ENCODE measurements at regions not wholly inside any gene's neighbourhood (a gene's known extent, or its start where the extent isn't known, plus 50 kb on each side); places are given as distances from the start of the nearest gene placed in this dataset.

DNA sequence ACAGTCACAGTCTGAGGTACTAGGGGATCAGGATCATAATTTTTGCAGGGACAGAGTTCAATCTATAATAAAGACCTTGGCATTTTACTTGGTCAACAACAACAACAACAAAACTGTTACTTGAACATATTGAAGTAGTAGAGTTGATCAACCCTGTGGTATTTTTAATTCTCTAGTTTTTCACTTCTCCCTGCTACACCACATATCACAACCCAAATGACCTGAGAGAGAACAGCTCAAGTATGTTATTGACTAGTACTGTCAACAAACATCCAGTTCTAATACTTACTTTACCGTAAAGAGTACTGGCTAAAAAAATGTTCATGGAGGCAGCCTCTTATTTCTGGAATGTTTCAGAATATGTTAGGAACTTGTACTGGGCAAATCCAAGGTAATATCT is 90.5 kb upstream of the FAM3C start:
- no peak for TF ChIP-seq SMC3 (IDR thresholded peaks at IDR 0.05; ENCODE audit: low read depth, low read length)
- TF ChIP-seq RCOR1 (IDR thresholded peaks at IDR 0.05; ENCODE audit: insufficient replicate concordance, low read length): no peak
- no peak for TF ChIP-seq CEBPB (IDR thresholded peaks at IDR 0.05; ENCODE audit: low read depth, low read length)
- TF ChIP-seq POLR2A (IDR thresholded peaks at IDR 0.05; ENCODE audit: low read depth, low read length): no peak
- TF ChIP-seq NFE2L2 (IDR thresholded peaks at IDR 0.05; ENCODE audit: low read depth, low read length): no peak
- no peak for TF ChIP-seq CHD1 (IDR thresholded peaks at IDR 0.05; ENCODE audit: low read depth, low read length)
- TF ChIP-seq MAFK (IDR thresholded peaks at IDR 0.05; ENCODE audit: low read depth, low read length): no peak
- no peak for TF ChIP-seq BHLHE40 (IDR thresholded peaks at IDR 0.05; ENCODE audit: low read depth, low read length)
- TF ChIP-seq, protein P1, sequence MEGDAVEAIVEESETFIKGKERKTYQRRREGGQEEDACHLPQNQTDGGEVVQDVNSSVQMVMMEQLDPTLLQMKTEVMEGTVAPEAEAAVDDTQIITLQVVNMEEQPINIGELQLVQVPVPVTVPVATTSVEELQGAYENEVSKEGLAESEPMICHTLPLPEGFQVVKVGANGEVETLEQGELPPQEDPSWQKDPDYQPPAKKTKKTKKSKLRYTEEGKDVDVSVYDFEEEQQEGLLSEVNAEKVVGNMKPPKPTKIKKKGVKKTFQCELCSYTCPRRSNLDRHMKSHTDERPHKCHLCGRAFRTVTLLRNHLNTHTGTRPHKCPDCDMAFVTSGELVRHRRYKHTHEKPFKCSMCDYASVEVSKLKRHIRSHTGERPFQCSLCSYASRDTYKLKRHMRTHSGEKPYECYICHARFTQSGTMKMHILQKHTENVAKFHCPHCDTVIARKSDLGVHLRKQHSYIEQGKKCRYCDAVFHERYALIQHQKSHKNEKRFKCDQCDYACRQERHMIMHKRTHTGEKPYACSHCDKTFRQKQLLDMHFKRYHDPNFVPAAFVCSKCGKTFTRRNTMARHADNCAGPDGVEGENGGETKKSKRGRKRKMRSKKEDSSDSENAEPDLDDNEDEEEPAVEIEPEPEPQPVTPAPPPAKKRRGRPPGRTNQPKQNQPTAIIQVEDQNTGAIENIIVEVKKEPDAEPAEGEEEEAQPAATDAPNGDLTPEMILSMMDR (conservative IDR thresholded peaks at IDR 0.05; ENCODE audit: low read depth, low read length): no peak
- no peak for TF ChIP-seq MXI1 (IDR thresholded peaks at IDR 0.05; ENCODE audit: borderline replicate concordance, low read depth, low read length)
- TF ChIP-seq MAZ (IDR thresholded peaks at IDR 0.05; ENCODE audit: borderline replicate concordance, low read depth, low read length): no peak
- TF ChIP-seq, protein P2, sequence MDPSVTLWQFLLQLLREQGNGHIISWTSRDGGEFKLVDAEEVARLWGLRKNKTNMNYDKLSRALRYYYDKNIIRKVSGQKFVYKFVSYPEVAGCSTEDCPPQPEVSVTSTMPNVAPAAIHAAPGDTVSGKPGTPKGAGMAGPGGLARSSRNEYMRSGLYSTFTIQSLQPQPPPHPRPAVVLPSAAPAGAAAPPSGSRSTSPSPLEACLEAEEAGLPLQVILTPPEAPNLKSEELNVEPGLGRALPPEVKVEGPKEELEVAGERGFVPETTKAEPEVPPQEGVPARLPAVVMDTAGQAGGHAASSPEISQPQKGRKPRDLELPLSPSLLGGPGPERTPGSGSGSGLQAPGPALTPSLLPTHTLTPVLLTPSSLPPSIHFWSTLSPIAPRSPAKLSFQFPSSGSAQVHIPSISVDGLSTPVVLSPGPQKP (IDR thresholded peaks at IDR 0.05; ENCODE audit: borderline replicate concordance, low read depth, low read length): no peak
- TF ChIP-seq RAD21 (IDR thresholded peaks at IDR 0.05; ENCODE audit: low read length): no peak
- TF ChIP-seq FOS (IDR thresholded peaks at IDR 0.05; ENCODE audit: low read depth, low read length): no peak
- TF ChIP-seq, protein P3, sequence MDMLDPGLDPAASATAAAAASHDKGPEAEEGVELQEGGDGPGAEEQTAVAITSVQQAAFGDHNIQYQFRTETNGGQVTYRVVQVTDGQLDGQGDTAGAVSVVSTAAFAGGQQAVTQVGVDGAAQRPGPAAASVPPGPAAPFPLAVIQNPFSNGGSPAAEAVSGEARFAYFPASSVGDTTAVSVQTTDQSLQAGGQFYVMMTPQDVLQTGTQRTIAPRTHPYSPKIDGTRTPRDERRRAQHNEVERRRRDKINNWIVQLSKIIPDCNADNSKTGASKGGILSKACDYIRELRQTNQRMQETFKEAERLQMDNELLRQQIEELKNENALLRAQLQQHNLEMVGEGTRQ (IDR thresholded peaks at IDR 0.05; ENCODE audit: low read depth, low read length): no peak
- no peak for TF ChIP-seq RFX5 (IDR thresholded peaks at IDR 0.05; ENCODE audit: low read depth, low read length)
- no peak overlapping the region for H2BK15ac ChIP-seq (ENCODE audit: low read depth, low read length)
- H3K27ac ChIP-seq (ENCODE audit: insufficient read depth, low read length): no peak overlapping the region
- no peak overlapping the region for H2BK120ac ChIP-seq (ENCODE audit: low read depth, low read length)
- no peak overlapping the region for H3K4me2 ChIP-seq (ENCODE audit: low read depth, low read length)
- H2AK9ac ChIP-seq (replicated peaks; ENCODE audit: low read depth, low read length, poor library complexity): no peak overlapping the region
- no peak; the same call in 1 of the 2 replicates for ATAC-seq (ENCODE audit: low read depth)
- no peak overlapping the region for H3K23ac ChIP-seq (ENCODE audit: low read depth, low read length)
- H4K20me1 ChIP-seq (ENCODE audit: insufficient read depth, low read length): no peaks in the 10 kb centered on the region
- no peak overlapping the region for H4K91ac ChIP-seq (ENCODE audit: insufficient read depth, low read depth, low read length)
- no CpG with 5 or more reads among the region's 1 CpG for WGBS, 2 experiments (ENCODE audit: extremely low coverage in 2 of 2, insufficient read length in 1 of 2)
- no TSS peak for BruUV-seq (replicated peaks)
- H2AK5ac ChIP-seq (ENCODE audit: low read depth, low read length): no peak overlapping the region
- dilution Hi-C loops (cut with HindIII; ENCODE audit: low sequenced_read_pairs, unreplicated experiment) (no loop called here), in situ Hi-C loops (cut with MboI; ENCODE audit: low sequenced_read_pairs) (no loop called here), intact Hi-C loops (cut with micrococcal nuclease) (no loop called here)
- H3K9me3 ChIP-seq (ENCODE audit: control insufficient read depth, insufficient read depth, low read length): no peaks in the 10 kb centered on the region
- no peak overlapping the region for H3K4me3 ChIP-seq (ENCODE audit: insufficient read depth, low read depth, low read length)
- no peak overlapping the region for H4K8ac ChIP-seq (ENCODE audit: low read depth in 2 of 2, low read length in 2 of 2)
- H4K5ac ChIP-seq (ENCODE audit: low read depth, low read length): no peak overlapping the region
- no peak for DNase-seq
- H3K36me3 ChIP-seq (ENCODE audit: control insufficient read depth, insufficient read depth, low read length): no peaks in the 10 kb centered on the region
- no peak overlapping the region for H2AFZ ChIP-seq (replicated peaks; ENCODE audit: low read length, poor library complexity)
- no peaks in the 10 kb centered on the region for H3K4me1 ChIP-seq (ENCODE audit: control insufficient read depth, insufficient read depth, low read length)
- no peak overlapping the region for H3K9ac ChIP-seq (ENCODE audit: low read depth, low read length)
- H3K9me1 ChIP-seq (ENCODE audit: insufficient read depth, low read length): no peaks in the 10 kb centered on the region
- H3K4ac ChIP-seq (ENCODE audit: low read depth, low read length): no peak overlapping the region
- H3K18ac ChIP-seq (ENCODE audit: low read depth, low read length): no peak overlapping the region
- no peak overlapping the region for H2BK5ac ChIP-seq (ENCODE audit: low read depth, low read length, poor library complexity, severe bottlenecking)
- CTCF ChIA-PET: no interaction called here
- H3K56ac ChIP-seq (ENCODE audit: extremely low read depth, insufficient read depth, low read length): no peak overlapping the region
- H3K27me3 ChIP-seq (ENCODE audit: control insufficient read depth, insufficient read depth, low read length): no peaks in the 10 kb centered on the region; the same call in 1 of the 2 replicates
- no peak overlapping the region for H3K14ac ChIP-seq (replicated peaks; ENCODE audit: low read depth, low read length)
- H3K79me1 ChIP-seq (ENCODE audit: low read depth in 1 of 2, low read length in 2 of 2): no peaks in the 10 kb centered on the region
- POLR2A ChIA-PET (ENCODE audit: unreplicated experiment): no interaction called here
- no peak overlapping the region for H2BK20ac ChIP-seq (ENCODE audit: low read depth, low read length)

Measured in IMR-90 (cell line).